ENCODE measurements at regions not wholly inside any gene's neighbourhood (a gene's known extent, or its start where the extent isn't known, plus 50 kb on each side); places are given as distances from the start of the nearest gene placed in this dataset.

DNA sequence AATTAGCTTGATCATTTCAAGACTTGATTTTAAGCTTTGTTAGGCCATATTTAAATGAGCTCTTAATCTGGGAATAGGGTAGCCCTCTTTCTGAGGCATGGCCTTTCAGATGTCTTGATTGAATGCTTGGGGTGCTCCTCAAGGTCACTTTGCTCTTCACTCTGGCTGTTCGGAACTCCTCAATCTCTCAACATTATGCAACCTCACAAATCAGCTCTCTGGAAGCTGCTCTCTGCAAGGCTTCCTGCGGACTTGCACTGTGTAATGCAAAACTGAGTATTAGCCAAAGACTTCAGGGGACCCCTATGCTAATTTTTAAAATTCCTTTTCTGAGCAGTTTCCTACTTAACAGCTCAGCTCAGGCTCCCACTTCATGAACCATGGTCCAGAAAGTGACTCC, 398.3 kb downstream of the PRDM5 start:
- DNase-seq = no peak

DNA sequence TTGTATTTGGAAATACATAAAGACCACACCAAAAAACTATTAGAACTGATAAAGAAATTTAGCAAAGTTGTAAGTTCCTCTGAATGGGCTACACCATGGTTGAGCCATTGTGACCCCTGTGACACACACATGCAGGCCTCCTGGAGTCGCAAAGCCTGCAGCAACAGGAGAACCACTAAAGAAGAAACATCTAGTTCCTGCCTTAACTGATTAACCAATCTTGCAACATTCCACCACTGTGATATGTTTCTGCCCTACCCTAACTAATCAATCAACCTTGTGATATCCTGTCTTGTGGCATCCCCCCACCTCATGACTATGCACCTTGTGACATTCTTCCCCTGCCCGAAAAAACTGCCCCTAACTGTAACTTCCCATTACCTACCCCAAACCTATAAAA, 401.8 kb downstream of the PRDM5 start:
- no peak for DNase-seq

DNA sequence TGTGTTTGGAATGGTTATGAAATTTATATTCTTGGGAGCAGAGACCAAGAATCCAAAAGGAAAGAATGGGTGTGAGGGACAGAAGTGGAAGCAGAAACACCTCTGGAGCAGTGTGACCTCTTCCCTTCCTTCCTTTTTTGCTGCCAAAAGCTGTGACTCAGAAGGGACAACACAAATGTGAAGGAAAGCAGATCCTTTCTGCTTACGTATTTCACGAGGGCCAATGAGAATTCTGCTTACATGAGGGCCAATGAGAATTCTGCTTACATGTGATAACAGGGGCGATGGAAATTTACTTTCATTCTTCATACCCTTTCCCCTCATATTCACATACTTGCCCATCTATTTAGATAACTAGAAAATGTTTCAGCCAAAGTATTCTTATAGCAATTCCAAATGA, 404.6 kb downstream of the PRDM5 start:
- no peak for DNase-seq

DNA sequence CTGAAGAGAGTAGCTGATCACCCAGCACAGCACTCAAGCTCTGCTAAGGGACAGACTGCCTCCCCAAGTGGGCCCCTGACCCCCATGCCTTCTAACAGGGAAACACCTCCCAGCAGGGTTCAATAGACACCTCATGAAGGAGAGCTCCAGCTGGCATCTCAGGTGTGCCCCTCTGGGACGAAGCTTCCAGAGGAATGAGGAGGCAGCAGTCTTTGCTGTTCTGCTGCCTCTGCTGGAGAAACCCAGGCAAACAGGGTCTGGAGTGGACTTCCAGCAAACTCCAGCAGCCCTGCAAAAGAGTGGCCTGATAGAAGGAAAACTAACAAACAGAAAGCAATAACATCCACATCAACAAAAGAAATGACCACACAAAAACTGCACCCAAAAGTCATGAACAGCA, 412.8 kb downstream of the PRDM5 start:
- no peak for DNase-seq

DNA sequence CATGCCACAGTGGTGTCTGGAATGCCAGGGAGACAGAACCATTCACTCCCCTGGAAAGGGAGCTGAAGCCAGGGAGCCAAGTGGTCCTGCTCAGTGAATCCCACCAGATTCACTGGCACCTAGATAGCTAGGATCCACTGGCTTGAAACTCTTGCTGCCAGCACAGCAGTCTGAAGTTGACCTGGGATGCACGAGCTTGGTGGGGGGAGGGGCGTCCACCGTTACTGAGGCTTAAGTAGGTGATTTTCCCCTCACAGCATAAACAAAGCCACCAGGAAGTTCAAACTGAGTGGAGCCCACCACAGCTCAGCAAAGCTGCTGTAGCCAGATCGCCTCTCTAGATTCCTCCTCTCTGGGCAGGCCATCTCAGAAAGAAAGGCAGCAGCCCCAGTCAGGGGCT, 413.3 kb downstream of the PRDM5 start:
- no peak for DNase-seq

DNA sequence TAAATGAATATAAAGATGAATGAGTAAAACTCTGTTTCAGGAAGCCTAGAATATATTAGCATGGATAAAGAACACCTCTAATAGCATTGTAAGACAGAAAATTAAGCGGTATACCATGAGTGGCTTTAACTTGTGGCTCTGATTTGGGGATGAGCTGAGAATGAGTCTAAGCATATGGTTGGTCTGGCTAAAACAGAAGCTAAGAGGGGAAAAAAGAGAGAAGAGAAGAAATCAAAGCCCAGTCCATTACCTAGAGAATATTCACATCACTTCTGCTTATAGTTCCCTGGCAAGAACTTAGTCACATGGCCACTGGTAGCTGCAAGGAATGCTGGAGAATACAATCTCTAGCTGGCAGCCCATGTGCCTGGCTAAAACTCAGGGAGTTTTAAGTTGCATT, 414.5 kb downstream of the PRDM5 start:
- DNase-seq = no peak

DNA sequence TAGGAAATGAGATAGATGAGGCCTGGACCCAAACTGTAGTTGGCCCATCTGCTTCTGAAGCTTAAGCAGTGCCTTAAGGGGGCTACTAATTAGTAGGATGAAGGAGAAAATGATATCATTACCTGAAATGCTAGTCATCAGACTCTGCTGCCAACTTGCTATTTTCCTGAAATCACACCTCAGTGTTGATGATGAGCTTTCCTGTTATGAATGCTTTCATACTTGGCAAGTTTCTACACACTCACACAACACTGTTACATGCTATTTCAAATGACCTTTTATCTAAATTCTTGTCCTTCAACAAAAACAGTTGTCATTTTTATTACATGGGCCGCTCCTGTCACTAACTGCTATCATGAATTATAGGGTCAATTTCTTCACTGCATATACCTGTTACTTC, 416.0 kb downstream of the PRDM5 start:
- DNase-seq = no peak

DNA sequence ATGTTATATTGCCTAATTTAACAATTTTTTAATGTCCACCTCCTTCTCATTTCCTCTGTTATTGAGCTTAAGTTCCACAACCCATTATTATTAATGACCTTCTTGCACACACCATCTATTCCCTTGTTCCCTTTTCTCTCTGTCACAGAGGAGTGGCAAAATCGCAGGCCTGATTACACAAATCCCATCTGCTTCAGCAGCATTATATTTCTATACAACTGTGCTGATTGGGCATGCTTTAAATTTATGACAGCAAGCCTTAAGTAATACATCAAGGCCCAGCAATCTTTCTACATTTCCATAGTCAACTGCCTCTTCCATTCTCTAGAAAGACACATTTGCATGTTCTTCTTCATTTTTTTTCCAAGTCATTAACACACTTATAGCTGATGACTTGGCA, 423.8 kb downstream of the PRDM5 start:
- DNase-seq = no peak

DNA sequence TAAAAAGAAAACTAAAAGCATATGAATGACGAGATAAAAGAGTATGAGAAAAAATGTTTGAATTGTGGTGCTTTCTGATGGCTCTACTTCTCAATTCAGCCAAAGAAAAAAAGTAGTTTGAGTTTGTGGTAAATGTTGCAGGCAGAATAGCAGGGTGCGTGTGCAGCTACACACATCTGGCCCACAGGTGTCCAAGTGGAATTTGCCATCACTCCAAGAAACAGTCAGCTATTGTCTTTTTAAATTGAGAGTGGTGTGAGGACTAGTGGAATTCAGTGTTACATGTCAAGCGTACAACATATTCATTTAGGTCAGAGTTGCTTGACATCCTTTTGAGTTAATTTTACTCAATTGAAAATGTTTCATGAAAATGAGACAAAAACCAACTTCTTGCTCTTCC, 424.8 kb upstream of the MAD2L1 start:
- no peak for DNase-seq

DNA sequence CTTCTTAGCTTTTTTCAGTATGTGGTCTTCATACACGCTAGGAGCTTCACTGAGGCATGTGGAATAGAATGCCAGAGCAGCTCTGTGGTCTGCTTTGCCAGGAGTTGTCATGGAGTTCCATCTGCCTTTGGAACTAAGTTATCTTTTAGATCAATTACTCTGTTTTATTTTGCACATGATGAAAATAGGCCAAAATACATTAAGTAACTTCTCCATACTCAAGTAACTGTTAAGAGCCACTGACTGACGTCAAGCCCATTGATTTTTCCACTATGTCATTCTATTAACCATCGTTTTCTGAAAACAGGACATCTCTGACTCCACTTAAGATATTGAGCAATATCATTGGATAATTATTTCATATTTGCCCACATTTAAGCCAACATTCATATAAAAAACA, 415.1 kb upstream of the MAD2L1 start:
- DNase-seq = no peak

DNA sequence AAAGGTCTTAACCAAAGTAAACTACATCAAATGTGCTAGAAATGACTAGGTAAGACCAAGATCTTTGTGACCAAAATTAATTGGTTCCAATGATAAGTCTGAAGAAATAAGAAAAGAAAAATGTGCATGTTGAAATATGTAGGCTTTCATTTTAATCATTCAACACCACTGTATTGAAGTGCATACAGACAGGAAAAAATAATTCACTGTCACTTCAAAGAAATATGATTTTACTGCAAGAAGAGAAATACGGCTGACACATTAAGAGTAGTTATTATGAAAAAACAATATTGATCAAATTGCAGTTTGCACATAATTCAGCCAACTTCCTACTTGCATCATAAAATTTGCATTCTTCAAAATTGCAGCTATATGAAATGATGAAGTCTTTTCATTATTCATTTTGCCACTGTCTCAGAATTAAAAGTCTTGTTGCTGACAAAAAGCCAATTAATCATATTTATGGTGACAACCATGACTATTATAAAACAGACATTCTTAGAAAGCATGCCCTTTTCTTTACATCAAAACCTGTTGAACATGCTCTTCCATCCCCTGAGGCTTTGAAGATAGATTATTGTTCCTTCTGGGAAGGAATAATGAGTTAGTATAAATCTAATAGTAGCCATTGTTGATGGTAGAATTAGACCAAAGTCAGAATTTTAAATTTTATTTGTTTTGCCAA, 405.9 kb upstream of the MAD2L1 start:
- no peak for DNase-seq

DNA sequence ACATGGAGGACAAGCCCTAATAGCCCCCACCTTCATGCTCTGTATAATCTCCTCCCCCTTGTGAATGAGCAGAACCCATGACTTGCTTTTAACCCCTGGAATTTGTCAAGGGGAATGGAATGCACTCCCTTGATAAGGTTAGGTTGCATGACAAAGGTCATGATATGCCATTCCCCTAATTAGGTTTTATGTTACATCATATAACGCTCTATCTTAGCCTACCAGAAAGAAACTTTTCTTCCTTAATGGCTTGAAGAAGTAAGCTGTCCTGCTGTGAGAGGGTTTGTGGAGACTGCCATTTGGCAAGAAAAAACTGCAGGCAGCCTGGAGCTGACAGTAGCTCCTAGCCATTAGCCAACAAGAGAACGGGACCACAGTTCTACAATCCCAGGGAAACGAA, 399.8 kb upstream of the MAD2L1 start:
- no peak for DNase-seq

DNA sequence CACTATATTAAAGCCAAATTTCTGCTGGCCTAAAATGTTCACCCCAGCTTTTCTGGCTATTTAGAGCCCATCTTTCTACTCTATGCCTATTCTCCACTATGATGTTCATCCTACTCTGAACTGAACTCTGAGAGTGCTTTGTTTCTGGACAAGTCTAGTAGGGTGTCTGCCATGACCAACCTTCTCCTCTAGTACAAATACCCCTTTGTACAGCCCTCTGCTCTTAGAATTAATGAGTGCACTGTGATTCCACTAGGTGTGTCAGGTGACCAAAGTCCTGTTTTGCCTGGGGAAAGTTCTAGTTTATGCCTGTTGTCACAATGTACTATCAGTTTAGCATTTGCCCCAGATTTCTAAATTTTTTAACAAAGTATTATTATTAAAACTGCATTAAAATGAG, 388.1 kb upstream of the MAD2L1 start:
- DNase-seq = no peak

DNA sequence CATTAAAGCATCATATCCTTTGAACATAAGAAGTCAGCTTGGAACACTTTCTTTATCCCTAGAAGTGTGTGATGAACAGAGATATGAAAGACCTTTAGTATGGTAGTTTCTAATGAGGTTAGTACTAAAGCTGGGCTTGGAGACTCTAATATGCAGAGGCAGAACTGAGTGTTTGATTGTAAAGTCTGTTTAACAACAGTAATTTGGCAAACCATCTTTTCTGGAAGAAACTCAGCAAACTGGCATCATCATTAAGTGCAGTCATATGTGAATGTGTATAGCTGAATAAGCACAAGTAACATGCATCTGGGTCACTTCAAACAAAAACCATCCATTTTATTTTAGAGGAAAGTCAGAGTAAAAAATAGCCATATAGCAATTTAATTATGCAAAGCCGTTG, 385.9 kb upstream of the MAD2L1 start:
- DNase-seq = no peak

DNA sequence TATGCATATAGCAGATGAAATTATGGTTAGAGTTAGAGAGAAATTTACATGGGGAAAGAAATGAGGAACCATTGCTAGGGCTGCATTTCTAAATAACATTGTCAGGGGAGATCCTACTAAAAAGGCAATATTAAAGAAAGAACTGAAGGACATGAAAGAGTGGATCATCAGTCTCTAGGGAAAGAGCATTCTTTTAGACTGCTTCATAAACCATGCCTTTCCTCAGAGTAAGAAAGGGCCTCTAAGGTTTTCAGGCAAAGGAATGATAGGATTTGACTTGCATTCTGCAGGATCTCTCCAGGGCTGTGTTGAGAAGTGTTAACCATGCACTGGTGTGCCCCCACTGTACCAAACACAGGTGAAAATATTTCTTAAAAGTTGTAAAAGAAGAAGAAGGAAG, 385.4 kb upstream of the MAD2L1 start:
- no peak for DNase-seq

DNA sequence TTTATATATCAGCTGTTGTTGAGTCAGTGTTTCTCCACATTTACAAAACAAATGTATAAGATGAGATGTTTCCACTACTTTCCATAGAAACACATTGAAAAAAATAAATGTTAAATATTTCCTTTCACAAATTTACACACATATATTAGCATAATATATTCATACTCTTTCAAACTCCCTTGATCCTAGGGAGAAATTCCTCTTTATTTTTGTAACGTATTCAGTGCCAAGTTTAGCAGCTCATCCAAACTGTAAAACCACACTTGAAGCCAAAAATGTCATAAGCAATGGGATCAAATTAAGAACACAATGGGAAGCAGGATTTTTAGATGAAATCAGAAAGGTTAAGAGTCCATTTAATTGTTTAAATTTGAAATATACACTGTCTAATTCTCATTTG, 381.1 kb upstream of the MAD2L1 start:
- no peak for DNase-seq

DNA sequence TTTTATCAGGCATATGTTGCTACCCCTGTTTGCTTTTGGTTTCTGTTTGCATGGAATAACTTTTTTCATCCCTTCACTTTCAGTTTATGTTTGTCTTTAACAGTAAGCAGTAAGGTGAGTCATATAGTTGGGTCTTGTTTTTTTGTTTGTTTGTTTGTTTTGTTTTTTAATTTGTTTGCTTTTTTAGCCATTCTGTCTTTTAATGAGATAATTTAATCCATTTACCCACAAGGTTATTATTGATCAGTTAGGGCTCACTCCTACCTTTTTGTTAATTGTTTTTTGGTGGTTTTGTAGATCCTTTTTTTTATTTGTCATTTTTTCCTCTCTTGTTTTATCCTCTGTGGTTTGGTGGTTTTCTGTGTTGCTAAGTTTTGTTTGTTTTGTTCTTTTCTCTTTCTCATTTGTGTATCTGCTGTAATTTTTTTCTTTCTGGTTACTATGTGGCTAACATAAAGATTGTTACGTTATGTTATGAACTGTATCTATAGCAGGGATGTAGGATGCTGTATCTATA, 379.5 kb upstream of the MAD2L1 start:
- DNase-seq = no peak

DNA sequence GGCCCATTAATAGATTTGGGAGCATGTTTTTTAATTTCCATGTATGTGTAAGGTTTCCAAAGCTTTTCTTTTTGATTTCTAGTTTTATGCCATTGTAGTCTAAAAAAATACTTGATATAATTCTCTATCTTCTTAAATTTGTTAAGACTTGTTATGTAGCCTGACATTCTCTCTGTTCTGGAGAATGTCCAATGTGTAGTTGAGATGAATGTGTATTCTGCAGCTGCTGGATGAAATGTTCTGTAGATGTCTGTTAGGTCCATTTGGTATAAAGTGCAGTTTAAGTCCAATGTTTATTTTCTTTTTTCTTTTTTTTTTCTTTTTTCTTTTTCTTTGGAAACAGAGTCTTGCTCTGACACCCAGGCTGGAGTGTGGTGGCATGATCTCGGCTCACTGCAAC, 378.5 kb upstream of the MAD2L1 start:
- DNase-seq = no peak

DNA sequence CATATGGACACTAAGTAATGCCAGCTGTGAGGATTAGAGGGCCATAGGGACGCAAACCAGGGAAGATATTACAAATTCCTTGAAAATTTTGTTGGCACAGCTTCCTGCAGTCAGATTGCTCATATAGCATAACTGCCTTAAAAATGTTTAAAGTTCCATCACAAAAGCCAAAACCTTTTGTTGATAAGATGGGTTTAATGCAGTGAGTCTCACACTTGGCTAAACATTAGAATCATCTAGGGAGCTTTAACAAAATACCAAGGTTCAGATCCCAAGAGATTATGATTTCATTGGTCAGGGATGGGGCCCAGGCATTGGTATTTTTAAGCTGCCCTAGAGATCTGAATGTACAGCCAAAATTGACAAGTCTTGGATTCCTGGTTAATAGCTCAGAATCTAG, 376.5 kb upstream of the MAD2L1 start:
- no peak for DNase-seq

DNA sequence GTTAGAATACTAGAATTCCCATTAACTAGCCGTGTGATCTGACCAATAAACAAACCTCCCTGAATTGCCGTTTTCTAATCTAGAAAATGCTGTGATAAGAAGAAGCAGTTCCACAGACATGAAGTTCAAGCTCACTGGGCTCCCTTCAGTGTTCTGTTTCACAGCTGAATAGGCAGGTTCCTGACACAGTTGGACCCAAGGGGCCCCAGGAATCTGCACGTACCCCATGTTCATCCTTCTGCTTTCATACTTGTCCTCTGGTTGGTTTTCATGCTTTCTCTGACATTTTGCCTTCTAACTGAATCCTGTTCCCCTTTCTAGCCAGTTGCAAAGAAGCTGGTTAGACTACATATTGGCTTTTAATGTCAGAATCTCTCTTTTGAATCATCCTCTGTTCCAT, 374.1 kb upstream of the MAD2L1 start:
- no peak for DNase-seq

DNA sequence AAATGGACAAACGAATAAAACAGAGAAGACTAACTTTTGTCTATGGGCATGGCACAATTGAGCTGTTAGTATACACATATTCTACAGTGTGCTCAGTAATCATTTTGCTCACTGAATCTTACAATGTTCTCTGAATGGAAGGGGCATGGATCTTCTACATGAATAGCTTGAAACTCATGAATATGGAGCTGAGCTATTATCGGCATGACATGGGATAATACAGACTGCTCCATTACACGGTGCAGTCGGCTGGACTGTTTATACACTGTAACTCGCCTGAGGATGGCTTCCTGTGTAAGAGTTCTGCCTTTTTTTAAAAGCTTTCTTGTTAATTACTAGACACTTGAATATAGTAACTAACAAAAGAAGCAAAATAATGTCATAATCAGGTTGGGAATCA, 368.5 kb upstream of the MAD2L1 start:
- no peak for DNase-seq

DNA sequence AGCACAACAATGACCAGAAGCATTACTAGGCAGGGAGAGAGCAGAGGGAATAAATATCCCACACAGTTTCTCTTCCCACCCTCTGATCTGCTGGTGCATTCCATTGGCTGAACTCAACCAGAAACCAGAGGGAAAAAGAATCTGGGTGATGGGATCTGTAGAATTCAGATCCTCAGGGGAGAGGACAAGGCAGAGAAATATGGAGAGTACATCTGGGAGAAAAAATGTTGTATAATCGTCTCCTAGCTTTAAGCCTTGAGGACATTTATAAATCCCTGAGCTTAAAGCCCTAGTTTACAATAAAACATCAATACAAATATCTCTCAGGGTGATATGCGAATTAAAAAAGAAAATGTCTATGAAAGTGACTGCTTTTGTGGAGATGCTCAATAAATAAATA, 368.1 kb upstream of the MAD2L1 start:
- no peak for DNase-seq

DNA sequence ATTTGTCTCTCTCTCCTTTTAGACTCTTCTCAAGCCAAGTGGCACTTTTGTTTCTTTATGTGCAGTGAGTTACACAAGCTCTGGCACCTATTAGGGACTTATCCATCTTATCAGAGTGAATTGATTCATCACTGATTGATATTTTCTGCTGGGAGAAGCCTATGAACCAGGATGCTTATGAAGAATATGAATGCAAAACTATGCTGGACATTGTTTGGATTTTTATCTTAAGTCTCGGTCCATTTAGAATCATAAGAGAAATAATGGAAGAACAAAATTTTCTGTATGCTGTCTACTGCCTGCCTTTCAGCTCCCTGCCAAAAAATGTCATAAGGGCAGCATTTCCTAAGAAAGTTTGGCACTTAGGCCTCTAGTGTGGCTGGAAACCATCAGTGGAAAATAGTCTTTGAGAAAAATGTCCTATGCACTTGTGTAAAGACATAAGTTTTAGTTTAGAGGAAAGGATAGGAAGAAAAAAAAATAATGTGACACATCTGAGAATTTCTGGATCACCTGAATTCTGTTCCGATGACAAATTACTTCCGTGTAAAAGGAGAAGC, 365.7 kb upstream of the MAD2L1 start:
- DNase-seq = peak; percentile 31

DNA sequence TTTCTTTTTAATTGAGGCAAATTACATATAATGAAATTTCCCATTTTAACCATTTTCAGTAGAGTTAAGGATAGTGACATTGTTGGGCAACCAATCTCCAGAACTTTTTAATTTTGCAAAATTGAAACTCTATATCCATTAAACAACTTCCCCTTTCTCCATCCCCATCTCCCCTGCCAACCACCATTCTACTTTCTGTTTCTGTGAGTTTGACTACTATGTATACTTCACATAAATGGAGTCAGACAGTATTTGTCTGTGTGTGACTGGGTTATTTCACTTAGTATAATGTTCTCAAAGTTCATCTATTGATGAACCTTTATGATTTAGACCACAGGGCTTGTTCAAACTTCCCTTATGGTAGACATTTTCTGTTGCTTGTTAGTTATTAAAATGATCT, 364.5 kb upstream of the MAD2L1 start:
- no peak for DNase-seq

DNA sequence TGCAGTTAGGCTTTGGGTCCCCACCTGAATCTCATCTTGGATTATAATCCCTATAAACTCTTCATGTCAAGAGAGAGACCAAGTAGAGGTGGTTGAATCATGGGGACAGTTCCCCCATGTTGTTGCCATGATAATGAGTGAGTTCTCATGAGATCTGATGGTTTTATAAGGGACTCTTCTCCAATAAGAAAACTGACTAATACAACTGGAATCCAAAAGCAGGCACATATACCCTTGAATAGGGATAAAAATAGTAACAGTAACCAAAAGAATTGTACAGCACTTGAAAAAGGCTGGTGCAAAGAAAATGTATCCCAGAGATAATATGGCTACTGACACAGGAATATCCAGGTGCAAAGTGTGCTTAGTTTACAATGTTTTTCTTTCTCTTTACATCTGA, 351.5 kb upstream of the MAD2L1 start:
- no peak for DNase-seq
